Neural crest cell (in vitro differentiated cells): ENCODE measurements at regions not wholly inside any gene's neighbourhood (a gene's known extent, or its start where the extent isn't known, plus 50 kb on each side); places are given as distances from the start of the nearest gene placed in this dataset.

Experiments used
- DNase-seq: peaks from one replicate; pipeline ENCODE4 v3.0.0; 2021; ENCODE audit warnings: low read depth, mixed read lengths, low spot score
- H3K27ac Mint-ChIP-seq: one replicate; pipeline ENCODE4 v1.8.0; 2021; ENCODE audit warnings: mild to moderate bottlenecking, mixed read lengths; ENCODE audit not compliant: unreplicated experiment
- H3K27me3 Mint-ChIP-seq: 2 replicates; pipeline ENCODE4 v1.8.0; 2021; ENCODE audit warnings: low read depth, mild to moderate bottlenecking, mixed read lengths
- H3K36me3 Mint-ChIP-seq: 2 replicates; pipeline ENCODE4 v1.8.0; 2021; ENCODE audit warnings: low read depth, mild to moderate bottlenecking, mixed read lengths
- H3K4me1 Mint-ChIP-seq: 2 replicates; pipeline ENCODE4 v1.8.0; 2021; ENCODE audit warnings: mixed read lengths
- H3K4me3 Mint-ChIP-seq: one replicate; pipeline ENCODE4 v1.8.0; 2021; ENCODE audit warnings: mild to moderate bottlenecking, mixed read lengths
- H3K9me3 Mint-ChIP-seq: 2 replicates; pipeline ENCODE4 v1.8.0; 2021; ENCODE audit warnings: mixed read lengths
- TF ChIP-seq, protein P1 (sequence below): fragments of 200-600 bp; sonication (generic); conservative IDR thresholded peaks from 2 replicates; pipeline ENCODE4 v1.5.0; 2021; ENCODE audit warnings: antibody characterized with exemption, mild to moderate bottlenecking

DNA sequence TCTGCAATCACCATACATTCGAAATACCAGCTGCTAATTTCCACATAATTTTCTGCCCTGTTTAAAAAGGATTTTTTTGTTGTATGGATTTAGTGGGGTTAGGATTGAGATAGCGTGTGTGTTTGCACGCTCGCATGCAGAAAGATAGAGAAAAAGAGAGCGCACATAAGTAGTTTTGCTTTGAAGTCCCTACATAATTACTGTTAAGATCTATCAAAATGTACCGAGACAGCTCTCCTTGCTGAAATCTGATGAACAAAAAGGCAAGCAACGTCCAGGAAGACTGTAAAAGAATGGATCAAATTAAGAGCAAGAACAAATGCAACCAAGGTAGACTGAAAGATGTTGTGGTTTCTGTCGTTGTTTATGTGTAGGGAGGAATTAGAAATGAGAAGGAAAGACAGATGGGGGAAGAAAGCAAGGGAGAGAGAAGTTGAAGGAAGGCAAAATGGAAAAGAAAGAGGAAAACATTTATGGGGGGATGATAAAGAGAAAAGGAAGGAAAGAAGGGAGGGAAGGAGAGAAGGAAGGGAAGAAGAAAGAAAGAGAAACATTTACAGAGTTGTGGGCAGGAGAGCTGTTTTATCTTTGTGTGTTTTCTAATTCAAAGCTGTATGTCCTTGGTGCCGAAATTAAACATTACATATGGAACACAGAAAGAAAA lies 522.3 kb downstream of the MED13L start:
- Mint-ChIP-seq H3K27ac (no peak overlapping the region), H3K36me3 (no peaks in the 10 kb centered on the region), H3K4me1 (no peaks in the 10 kb centered on the region), H3K9me3 (no peaks in the 10 kb centered on the region), H3K4me3 (no peak overlapping the region), H3K27me3 (peaks cover 72% of the 10 kb centered on the region)
- DNase-seq: no peak
- TF ChIP-seq, protein P1, sequence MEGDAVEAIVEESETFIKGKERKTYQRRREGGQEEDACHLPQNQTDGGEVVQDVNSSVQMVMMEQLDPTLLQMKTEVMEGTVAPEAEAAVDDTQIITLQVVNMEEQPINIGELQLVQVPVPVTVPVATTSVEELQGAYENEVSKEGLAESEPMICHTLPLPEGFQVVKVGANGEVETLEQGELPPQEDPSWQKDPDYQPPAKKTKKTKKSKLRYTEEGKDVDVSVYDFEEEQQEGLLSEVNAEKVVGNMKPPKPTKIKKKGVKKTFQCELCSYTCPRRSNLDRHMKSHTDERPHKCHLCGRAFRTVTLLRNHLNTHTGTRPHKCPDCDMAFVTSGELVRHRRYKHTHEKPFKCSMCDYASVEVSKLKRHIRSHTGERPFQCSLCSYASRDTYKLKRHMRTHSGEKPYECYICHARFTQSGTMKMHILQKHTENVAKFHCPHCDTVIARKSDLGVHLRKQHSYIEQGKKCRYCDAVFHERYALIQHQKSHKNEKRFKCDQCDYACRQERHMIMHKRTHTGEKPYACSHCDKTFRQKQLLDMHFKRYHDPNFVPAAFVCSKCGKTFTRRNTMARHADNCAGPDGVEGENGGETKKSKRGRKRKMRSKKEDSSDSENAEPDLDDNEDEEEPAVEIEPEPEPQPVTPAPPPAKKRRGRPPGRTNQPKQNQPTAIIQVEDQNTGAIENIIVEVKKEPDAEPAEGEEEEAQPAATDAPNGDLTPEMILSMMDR: no peak

DNA sequence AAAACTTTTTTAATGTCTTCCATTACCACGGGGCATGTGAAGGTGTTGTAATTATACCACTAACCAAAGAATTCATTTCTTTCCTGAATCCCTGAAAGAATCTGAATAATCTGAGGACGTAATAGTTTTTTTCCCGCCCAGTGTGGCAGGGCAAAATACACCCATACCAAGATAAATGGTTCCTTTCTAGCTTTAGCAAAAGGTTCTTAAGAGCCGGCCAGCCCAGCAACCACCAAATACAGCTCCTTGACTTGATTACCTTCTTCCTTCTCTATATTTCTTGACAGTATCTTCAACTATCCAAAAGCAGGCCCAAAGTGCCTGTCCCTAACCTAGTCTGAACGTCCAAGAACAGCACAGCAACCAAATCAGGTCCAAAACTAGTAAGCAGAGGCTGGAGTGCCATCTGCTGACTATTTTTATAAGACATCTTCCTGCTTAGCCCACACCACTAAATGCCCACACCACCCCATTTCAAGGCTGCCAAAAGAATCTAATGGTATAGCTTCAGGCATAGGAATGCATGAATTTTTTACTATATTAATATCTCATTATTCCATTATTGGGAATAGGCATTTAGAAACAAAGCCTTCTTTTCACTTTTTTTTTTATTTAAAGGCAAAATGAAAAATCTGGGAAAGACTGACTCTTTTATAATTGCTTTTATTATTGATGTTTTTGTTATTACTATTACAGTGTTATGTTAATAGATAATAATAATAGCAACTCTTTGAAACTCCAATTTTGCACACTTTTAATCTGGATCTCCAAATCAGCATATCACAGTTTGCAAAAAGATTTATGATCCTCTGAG lies 524.4 kb downstream of the MED13L start:
- TF ChIP-seq, protein P1: peak; percentile 80
- Mint-ChIP-seq H3K27me3 (peaks cover 70% of the 10 kb centered on the region), H3K9me3 (no peaks in the 10 kb centered on the region), H3K4me1 (no peaks in the 10 kb centered on the region), H3K36me3 (no peaks in the 10 kb centered on the region), H3K4me3 (no peak overlapping the region), H3K27ac (no peak overlapping the region)
- DNase-seq: peak; percentile 14

DNA sequence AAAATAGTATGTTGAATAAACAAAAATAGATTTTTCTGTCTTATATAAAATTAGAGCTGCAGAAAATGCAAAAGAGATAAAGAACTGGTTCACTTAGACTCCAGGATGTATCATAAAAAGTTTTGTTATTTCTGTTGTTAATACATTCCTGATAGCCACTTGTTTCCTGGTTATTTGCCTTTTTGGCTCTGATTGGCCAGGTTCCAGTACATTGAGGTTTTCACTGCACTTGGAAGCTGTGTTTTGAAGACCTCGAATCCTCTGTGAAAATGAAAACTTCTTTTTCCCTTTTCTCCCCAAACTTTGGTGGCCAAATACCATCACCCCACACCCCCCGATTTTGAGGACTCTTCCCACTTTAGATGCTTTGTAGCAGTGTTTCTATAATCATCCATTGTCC lies 525.3 kb downstream of the MED13L start:
- no peak for DNase-seq
- peaks cover 64% of the 10 kb centered on the region for H3K27me3 Mint-ChIP-seq
- no peak overlapping the region for H3K4me3 Mint-ChIP-seq
- H3K4me1 Mint-ChIP-seq: no peaks in the 10 kb centered on the region
- TF ChIP-seq, protein P1: no peak
- H3K27ac Mint-ChIP-seq: no peak overlapping the region
- H3K36me3 Mint-ChIP-seq: no peaks in the 10 kb centered on the region
- H3K9me3 Mint-ChIP-seq: no peaks in the 10 kb centered on the region

DNA sequence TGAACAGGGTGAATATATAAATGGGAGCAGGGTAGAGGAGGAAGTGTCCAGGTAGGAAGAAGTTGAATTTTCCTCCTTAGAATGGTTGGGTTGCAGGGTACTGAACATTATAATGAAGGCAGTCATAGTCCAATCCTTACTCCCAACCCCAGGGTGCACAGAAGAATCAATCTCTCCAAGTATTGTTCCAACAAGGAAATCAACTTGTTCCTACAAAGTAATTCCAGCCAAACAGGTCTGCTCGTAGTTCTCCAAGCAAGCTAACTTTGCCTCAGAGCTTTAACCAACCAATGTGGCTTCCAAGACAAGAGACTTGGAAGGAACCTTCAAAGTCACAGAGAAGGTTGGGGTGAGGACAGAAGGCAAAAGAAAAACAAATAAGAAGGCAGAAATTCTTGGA lies 527.2 kb downstream of the MED13L start:
- no peaks in the 10 kb centered on the region for H3K36me3 Mint-ChIP-seq
- H3K4me1 Mint-ChIP-seq: no peaks in the 10 kb centered on the region
- no peak overlapping the region for H3K4me3 Mint-ChIP-seq
- H3K27me3 Mint-ChIP-seq: peaks cover 60% of the 10 kb centered on the region
- DNase-seq: no peak
- no peaks in the 10 kb centered on the region for H3K9me3 Mint-ChIP-seq
- H3K27ac Mint-ChIP-seq: no peak overlapping the region
- TF ChIP-seq, protein P1: no peak

DNA sequence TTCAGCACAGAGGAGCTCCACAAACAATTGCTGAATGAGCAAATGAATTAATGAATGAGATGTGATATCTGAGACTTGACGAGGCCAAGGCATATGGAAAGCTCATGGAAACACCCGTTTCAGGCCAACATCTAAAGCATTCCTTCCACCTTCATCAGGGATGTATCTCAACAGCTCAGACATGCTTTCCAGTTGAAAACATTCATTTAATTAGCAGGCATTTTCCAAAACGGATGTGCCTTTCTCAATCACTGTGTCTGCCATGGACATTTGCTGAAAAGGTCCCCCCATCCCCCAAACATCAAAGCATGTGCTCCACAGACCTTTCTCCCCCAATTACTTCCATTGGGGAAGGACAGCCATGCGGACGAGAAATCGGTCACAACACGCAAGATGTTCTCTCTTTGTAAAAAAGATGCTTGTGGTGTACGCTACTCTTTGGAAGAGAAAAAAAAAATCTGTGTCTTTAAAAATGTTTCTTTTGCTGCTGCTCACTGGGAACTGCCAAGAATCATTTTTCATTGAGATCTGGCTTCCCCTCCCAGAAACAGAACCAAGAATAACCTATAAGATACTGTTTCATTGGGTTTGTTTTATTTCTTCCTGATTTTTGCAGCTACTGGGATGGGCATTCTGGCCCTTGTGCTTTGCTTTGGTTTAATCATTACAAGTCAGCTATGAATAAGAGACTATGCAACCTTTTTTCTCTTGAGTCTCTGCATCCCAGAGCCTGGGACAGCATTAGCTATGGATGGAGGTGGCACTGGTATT lies 528.2 kb downstream of the MED13L start:
- H3K36me3 Mint-ChIP-seq: no peaks in the 10 kb centered on the region
- H3K9me3 Mint-ChIP-seq: no peaks in the 10 kb centered on the region
- peaks cover 58% of the 10 kb centered on the region for H3K27me3 Mint-ChIP-seq
- H3K27ac Mint-ChIP-seq: no peak overlapping the region
- H3K4me3 Mint-ChIP-seq: no peak overlapping the region
- H3K4me1 Mint-ChIP-seq: no peaks in the 10 kb centered on the region
- TF ChIP-seq, protein P1: no peak
- DNase-seq: no peak
